HG03175 (cell line): ENCODE measurements at regions not wholly inside any gene's neighbourhood (a gene's known extent, or its start where the extent isn't known, plus 50 kb on each side); places are given as distances from the start of the nearest gene placed in this dataset.

Experiments used
- ATAC-seq: cut with Tn5 transposase; IDR thresholded peaks from one replicate; pipeline ENCODE4 v1.9.1; 2021; ENCODE audit warnings: mild to moderate bottlenecking, moderate library complexity; ENCODE audit not compliant: unreplicated experiment

DNA sequence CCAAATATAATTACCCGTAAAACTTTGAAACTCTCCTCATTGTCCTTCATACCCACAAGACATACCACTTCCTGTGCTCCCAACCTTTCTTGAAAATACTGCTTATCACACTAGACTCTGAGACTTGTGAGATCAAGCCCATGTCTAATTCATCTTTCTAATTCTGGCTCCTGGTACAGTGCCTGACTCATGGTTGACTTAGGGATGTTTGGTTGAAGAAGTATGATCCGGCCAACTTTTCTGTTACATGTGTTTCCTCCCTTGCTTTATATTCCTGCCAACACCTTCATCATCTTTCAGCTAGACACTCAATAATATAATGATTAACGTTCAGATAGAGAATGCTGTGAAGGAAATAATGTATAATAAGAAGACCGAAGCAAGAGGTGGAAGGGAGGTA lies 58.2 kb downstream of the MEX3B start:
- ATAC-seq: no peak

GRCh38 chr15:81983497-81983896 lies 62.3 kb downstream of the MEX3B start:
- ATAC-seq: no peak

- no peak for ATAC-seq
These were observed 63.0 kb downstream of the MEX3B start for GRCh38 chr15:81982808-81983207.

DNA sequence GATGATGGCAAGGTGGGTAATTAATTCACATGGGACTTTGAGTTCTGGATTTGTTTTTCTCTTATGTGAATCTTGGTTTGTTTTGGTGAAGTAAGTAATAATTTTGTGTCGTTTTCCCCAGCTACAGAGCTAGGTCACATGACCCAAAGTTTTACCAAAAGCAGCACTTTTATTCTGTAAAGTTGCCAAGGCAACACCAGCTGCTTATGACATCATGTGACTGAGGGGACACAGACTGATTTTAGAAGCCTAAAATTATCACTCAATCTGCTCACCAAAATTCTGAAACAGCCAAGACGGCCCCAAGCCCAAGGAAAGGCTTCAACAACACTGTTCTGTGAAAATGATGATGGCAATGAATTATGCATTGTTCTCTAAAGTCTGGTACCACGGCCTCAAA lies 63.9 kb downstream of the MEX3B start:
- no peak for ATAC-seq

- no peak for ATAC-seq
These were observed 68.4 kb downstream of the MEX3B start for GRCh38 chr15:81977464-81977863.

GRCh38 chr15:81968691-81969090 lies 77.1 kb downstream of the MEX3B start:
- no peak for ATAC-seq

DNA sequence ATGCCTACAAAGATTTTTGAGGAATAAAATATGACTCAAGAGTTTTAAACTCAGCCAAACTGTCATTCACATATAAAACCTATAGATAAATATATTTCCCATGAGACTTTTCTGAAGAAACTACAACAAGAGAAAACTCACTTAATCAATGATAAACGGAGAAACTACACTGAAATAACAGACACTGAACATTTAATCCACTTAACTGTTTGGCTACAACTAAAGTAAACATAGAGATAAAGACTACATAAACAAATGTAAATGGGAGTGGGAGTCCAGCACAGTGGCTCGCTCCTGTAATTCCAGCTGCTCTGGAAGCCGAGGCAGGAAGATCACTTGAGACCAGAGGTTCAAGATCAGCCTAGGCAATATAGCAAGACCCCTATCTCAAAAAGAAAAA lies 79.2 kb downstream of the MEX3B start:
- no peak for ATAC-seq

DNA sequence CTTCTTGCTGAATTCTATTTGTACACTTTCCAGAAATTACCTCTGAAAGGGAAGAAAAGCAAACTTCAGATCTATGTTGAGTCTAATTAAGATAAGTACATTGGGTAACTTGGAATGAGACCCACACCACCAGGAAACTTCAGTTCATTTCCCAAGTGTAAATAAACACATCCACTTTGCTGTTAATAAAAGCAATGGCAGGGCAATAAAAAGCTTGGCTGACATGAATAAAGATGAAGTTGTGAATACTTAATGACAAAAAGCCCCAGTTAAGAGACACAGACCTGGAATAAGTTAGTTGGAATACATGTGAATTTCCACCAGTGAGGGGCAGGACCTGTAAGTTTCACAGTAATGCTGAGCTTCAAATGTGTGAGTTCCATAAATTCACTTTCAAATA lies 83.3 kb downstream of the MEX3B start:
- no peak for ATAC-seq

DNA sequence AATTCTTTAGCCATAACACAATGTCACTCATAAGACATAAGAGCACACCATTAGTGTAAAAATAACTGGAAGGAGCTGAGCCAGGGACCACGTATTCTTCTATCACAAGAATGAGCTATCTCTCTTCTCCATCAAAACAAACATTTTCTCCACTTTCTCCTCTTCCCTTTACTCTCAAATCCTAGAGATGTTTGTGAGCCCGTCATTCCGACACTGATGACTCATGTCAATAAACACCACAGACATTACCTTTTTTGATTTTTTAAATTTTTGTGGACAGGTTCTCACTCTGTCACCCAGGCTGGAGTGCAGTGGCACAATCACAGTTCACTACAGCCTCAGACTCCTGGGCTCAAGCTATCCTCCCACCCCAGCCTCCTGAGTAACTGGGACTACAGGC lies 86.6 kb downstream of the MEX3B start:
- ATAC-seq: no peak

GRCh38 chr15:81957698-81958097 lies 88.1 kb downstream of the MEX3B start:
- ATAC-seq: no peak

- ATAC-seq: no peak
These were observed 90.3 kb downstream of the MEX3B start for GRCh38 chr15:81955382-81956062.

DNA sequence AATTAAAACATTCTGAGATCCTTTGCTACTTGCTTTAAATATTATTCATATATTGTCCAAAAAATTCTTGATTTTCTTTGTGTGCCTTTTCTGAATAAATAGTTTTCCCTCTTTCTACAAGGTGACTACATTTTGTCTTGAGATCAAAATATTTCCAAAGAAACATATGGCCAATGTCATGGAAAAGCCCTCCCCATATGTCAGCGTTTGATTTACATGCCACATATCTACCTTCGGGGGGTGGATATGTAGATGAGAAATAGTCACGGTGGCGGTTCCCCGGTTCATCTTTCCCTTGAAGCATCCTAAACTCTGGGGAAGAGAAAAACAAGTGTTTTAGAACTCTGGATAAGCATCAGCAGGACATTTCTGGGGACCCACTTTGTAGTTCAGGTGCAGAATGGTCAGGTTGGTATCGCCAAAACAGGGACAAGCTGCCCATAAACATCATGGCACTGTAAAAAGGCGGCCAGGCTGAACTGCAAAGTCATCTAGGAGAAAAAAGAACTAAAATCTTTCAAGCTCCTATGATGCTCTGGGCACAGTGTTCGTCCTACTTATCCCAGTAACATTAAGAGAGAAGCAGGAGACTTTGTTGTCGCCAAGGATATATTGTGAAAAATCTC lies 91.5 kb downstream of the MEX3B start:
- no peak for ATAC-seq

DNA sequence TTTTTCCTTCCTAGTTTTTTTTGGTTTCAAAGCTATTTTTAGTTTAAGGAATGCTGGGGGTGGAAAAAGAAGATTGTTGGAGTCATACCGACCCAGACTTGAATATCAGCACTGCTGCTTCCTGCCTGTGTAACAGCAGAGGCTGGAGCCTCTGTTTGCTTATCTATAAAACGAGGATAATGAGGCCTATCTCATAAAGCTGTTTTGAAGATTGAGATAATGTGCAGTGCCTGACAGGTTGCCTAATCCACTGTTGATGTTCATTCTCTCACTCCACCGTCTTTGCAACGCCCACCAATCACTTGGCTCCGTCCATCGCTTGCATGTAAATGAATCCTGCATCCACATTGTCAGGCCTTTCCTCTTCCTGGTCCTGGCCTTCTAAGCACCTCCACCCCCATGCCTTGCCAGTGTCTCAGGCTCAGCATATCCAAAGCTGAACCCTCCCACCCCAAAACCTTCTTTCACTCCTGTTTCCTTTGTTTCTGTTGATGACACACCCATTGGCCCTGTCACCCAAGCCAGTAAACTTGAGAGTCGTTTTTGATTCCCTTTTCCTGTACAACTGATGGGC lies 94.9 kb downstream of the MEX3B start:
- ATAC-seq: no peak

DNA sequence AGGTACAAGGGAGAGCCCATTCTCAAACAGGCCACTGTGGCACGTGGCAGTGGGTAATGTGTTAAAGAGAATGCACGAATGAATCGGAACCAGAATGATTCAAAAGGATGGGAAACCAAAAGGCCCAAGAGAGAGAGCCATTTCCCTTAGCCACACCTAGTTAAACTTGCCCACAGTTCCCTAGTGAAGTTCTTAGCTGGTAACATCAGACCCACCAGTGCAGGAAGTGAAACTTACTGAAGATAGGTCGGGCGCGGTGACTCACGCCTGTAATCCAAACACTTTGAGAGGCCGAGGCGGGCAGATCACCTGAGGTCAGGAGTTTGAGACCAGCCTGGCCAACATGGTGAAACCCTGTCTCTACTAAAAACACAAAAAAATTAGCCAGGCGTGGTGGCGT lies 97.1 kb downstream of the MEX3B start:
- no peak for ATAC-seq

DNA sequence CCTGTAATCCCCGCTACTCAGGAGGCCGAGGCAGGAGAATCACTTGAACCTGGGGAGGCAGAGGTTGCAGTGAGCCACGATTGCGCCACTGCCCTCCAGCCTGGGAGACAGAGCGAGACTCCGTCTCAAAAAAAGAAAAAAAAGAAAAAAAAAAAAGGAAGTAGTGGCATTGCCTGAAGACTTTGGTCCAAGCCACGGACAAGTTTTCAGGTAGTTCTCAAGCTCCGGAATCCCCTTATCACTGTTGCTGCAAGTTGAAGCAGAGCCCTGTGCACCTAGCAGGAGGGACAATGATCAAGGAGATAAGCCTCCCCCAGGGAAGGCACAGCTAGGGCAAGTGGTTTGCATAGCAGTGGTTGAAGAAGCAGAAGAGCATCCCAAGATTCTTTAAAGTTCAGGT lies 97.6 kb downstream of the MEX3B start:
- ATAC-seq: no peak

DNA sequence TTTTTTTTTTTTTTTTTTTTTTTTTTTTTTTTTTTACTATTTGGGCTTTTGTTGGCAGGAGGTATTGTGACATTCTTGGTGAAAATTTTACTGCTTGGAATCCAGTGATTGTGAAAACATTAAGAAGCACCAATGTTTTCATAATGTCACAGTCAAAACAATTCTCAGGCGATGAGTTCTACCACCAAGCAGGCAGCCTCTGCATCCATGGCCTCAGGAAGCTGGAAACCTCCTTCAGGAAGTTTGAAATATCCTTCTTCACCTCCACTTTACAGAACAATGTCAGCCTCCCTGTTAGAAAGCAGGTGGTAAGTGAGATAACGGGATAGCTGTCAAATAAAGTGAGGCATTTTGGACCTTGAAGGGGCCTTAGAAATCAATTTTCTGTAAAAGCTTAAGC lies 98.3 kb downstream of the MEX3B start:
- no peak for ATAC-seq

DNA sequence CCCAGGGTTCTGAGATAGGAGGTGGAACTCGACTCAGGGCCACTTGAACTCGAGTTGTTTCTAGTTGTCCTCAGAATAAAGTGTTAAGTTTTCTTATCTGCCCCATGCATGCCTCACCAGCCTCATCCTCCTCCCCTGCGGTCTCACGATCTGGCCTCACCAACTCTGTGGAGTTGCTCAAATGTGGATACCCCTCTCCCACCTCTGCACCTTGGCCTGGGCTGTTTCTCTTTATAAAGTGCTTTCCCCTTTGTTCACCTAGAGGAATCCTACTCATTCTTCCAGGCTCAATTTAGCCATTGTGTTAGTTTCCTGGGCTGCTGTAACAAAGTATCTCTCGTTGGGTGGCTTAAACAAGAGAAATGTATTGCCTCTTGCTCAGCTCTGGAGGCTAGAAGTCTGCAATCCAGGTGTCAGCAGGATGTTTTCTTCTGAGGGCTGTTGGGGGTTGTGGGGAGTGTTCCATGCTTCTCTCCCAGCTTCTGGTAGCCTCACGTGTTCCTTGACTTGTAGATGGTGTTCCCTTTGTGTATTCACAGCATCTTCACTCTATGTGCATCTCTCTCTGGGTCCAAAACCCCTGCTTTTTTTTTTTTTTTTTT lies 100.7 kb downstream of the MEX3B start:
- ATAC-seq: no peak

GRCh38 chr15:81942655-81943195 lies 103.1 kb downstream of the MEX3B start:
- ATAC-seq: no peak

DNA sequence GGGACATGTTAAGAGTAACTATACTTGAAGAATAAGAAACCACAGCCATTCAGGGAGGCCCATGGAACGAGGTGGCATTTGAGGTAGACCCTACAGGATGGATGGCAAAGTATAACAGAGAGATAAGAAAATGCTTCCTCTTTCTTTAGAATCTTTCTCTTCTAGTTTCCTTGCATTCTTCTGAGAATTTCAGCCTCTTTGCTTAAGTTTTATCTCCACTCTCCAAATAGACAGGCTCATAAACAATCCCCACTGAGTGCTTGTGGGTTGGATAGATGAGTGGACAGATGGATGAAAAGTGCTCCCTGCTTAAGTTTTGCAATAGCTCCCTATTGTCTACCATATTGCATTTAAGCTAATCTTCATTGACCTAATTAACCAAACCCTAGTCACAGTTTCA lies 103.7 kb downstream of the MEX3B start:
- ATAC-seq: no peak

- ATAC-seq: no peak
These were observed 104.3 kb downstream of the MEX3B start for GRCh38 chr15:81941479-81941878.

DNA sequence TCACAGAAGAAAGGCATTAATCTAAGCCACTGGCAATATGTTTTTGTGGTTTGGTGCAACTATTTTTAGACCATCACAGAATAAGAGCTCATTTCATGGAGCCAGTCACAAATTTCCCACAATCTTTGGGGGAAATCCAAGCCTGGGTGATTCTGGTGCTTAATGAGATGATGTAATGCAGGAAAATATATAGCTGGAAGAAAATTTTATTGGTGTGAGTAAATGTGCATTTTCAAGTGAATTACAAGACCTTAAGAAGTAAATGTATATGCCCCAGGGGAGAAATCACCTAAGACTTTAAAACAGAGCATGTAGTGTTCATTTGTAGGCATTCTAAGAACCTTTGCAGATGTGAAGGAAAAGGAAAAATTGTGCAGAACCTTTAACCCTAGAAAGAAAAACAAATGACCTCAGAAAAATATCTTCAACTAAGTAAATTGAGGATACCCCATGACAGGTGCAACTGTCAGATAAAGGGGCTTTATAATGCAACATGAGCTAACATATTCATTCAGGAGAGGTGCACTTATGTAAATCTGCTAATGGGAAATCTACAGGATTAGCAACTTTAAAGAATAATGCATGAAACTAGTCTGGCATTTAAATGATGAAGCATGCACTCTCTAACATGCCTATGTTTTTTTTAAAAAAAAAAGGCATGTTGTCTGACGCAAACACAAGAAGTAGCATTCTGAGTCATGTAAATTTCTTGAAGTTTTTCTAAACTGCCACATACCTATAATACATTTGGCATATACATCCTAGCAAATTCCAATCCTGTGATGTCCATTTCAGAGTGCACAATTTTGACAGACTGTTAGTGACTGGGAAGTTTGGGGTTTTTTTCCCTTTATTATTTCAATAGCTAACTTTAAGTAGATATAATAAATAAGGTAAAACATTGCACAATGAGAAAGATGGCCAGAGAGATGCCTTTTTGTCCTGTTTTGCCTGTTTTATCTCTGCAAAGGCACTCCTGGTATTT lies 105.1 kb downstream of the MEX3B start:
- ATAC-seq: no peak
